Fibroblast of lung (primary cell): ENCODE measurements at regions not wholly inside any gene's neighbourhood (a gene's known extent, or its start where the extent isn't known, plus 50 kb on each side); places are given as distances from the start of the nearest gene placed in this dataset.

Experiments
- EZH2 ChIP-seq: IDR thresholded peaks from 2 replicates; pipeline ENCODE4 v1.5.1; 2012; ENCODE audit warnings: low read length, control low read depth, mild to moderate bottlenecking; ENCODE audit errors: missing control alignments
- TF ChIP-seq, protein P1 (sequence below), 2 donors: IDR thresholded peaks in 1 of 2; conservative IDR thresholded peaks in 1 of 2; 1 replicate in 1 of 2; 2 replicates in 1 of 2; pipeline ENCODE4 v1.5.1; 2011 to 2012; ENCODE audit warnings: low read length in 2 of 2, control low read depth in 1 of 2, inconsistent platforms in 1 of 2, low read depth in 1 of 2, mild to moderate bottlenecking in 1 of 2

DNA sequence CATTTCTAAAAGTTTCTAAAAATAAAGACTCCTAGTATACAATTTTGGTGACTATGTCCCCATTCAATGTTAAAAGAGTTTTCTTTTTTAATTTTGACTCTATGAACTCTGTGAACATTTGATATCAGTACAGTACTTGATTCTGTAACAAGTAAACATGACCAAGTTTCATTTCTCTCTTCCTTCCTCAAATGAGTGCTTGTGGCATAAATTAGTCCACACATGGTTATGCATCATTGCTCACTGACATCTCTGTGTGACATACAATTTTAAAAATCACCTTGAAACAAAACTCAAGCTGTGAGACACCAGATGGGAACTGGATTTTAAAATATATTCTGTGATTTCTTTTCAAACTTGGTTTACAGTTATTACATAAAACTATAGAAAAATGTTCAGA is 253.9 kb upstream of the MDGA2 start:
- TF ChIP-seq, protein P1, sequence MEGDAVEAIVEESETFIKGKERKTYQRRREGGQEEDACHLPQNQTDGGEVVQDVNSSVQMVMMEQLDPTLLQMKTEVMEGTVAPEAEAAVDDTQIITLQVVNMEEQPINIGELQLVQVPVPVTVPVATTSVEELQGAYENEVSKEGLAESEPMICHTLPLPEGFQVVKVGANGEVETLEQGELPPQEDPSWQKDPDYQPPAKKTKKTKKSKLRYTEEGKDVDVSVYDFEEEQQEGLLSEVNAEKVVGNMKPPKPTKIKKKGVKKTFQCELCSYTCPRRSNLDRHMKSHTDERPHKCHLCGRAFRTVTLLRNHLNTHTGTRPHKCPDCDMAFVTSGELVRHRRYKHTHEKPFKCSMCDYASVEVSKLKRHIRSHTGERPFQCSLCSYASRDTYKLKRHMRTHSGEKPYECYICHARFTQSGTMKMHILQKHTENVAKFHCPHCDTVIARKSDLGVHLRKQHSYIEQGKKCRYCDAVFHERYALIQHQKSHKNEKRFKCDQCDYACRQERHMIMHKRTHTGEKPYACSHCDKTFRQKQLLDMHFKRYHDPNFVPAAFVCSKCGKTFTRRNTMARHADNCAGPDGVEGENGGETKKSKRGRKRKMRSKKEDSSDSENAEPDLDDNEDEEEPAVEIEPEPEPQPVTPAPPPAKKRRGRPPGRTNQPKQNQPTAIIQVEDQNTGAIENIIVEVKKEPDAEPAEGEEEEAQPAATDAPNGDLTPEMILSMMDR (conservative IDR thresholded peaks at IDR 0.05 in 1 of 2, IDR thresholded peaks at IDR 0.05 in 1 of 2; ENCODE audit: low read depth in 1 of 2, low read length in 2 of 2): no peak
- TF ChIP-seq EZH2: no peak
